T-helper 2 cell (primary cell): ENCODE measurements at regions not wholly inside any gene's neighbourhood (a gene's known extent, or its start where the extent isn't known, plus 50 kb on each side); places are given as distances from the start of the nearest gene placed in this dataset.
"Not testable (repeated sequence)": the region's sequence is repeated elsewhere in the genome, so short reads cannot be mapped to it uniquely, and the experiment has no call there.

Source experiments
- DNase-seq, 5 experiments: peaks; one replicate each; pipeline versions ENCODE4 v3.0.0 to v3.0.0-alpha.2; 2012 to 2022

DNA sequence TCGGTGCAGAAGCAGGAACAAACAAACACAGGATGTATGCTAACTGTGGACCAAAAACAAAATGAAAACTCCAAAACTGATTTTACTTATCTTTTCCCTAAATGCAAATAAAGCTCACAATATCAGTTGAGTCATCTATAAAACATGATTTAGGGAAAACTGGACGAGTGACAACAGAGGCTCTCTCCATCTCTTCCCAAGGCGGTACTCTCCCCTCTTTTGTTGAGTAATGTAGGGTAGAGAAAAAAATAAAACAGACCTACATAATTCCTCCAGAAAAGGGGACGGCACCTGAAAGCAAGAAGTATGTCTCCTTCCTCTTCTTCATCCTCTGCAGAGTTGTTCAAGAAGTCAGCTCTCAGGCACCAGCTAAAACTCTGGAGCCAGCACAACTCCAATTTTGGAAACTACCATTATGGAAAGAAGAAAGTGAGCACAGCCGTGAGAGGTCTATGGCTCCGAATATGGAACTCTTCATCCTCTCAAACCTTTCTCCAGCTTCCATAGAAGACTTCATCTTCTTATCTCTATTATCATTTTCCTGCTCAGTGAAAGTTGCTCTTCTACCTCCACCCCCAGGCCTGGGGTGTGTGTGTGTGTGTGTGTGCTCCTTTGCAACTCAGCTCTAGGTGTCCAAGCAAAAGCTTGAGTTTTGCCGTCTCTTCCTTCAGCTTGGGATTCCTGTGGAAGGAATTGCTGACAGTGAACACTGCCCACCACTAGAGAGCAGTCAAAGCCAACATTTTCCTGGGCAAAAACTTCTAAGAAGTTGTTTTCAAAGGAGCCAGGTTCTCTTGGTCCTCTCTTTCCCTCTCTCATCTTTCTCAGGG is 155.4 kb downstream of the DIO2 start:
- no peak for DNase-seq

GRCh38 chr14:80055226-80055625 is 156.1 kb downstream of the DIO2 start:
- no peak for DNase-seq

- DNase-seq = no peak
These were observed 157.3 kb downstream of the DIO2 start for GRCh38 chr14:80054020-80054419.

GRCh38 chr14:80049055-80049454 is 162.2 kb downstream of the DIO2 start:
- no peak for DNase-seq

- no peak for DNase-seq
These were observed 163.5 kb downstream of the DIO2 start for GRCh38 chr14:80047761-80048160.

DNA sequence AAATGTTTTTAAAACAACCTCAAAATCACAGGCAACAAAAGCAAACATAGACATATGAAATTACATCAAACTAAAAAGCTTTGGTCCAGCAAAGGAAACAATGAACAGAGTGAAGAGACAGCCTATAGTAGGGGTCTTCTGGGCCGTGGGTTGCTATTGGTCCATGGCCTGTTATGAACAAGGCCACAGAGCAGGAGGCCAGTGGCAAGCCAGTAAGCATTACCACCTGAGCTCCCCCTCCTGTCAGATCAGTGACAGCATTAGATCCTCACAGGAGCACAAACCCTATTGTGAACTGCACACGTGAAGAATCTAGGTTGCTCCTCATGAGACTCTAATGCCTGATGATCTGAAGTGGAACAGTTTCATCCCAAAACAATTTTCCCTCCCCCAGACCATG is 174.0 kb downstream of the DIO2 start:
- DNase-seq = no peak

GRCh38 chr14:80024417-80024816 is 186.9 kb downstream of the DIO2 start:
- no peak for DNase-seq

GRCh38 chr14:80018476-80018875 is 192.8 kb downstream of the DIO2 start:
- DNase-seq = not testable (repeated sequence)

DNA sequence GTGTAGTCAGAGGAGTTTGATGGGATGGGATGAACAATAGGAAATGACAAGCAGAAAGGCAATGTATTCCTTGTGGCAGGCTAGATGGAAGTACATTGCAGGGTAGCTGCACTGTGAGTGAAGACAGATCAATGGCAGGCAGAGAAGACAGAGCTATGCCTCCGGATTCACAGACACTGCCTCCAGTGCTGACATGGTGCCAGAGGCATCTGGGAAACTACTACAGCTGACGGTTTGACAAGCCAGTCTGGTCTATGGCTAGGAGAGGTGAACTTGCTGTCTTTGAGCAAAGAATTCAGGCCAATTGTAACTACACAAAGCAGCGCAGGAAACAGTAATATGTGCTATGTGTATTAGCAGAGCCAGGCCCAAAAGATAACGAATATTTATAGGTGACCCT is 193.5 kb downstream of the DIO2 start:
- DNase-seq = no peak

DNA sequence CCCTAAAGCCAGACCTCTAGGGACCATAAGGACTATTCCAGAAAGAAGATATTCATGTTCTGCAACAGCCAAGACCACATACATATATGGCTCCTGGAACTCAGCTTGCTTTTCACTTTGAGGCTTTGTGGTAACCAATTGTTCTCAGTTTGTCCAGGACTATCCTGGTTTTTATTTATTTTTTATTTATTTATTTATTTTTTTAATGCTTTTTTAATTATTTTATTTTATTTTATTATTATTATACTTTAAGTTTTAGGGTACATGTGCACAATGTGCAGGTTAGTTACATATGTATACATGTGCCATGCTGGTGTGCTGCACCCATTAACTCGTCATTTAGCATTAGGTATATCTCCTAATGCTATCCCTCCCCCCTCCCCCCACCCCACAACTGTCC is 201.1 kb downstream of the DIO2 start:
- not testable (repeated sequence) for DNase-seq

DNA sequence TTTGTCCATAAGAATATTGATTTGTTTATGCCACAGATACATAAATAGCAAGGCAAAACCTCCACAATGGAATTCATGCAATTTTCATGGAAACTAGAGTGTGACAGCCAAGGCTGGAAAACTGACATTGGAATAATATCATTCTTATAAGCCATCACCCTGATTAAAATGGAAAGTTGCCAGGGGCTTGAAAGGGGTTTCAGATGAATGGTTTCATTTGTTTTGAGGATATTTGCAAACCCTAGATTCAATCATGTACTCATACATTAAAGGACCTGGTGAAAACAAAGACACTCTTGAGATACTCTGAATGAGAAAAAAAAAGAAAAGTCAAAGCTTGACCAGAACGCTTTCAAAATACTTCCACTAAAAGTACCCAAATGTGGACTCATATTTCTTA is 205.7 kb downstream of the DIO2 start:
- no peak for DNase-seq

GRCh38 chr14:80004871-80005270 is 206.4 kb downstream of the DIO2 start:
- no peak for DNase-seq

GRCh38 chr14:80003138-80003537 is 208.2 kb downstream of the DIO2 start:
- DNase-seq = no peak

- no peak for DNase-seq
These were observed 213.6 kb downstream of the DIO2 start for GRCh38 chr14:79997509-79998208.

- DNase-seq = no peak
These were observed 218.7 kb downstream of the DIO2 start for GRCh38 chr14:79992407-79993198.

DNA sequence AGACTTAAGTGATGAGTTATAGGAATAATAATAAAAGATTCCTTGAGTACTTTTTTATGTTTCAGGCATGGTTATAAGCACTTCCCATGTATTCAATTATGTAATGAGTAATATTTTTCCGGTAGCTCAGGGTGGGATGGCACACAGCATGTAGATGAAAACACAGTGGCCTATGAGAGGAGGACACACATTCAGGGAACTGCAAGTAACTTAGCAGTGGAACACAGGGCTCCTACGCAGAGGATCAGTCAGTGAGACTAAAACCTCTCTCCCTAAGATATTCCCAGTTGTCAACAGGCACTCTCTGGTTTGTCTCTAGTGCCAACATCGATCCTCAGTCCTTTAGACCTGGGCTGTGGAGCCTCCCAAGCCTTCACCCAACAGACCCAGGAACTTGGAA is 219.4 kb downstream of the DIO2 start:
- DNase-seq = no peak

DNA sequence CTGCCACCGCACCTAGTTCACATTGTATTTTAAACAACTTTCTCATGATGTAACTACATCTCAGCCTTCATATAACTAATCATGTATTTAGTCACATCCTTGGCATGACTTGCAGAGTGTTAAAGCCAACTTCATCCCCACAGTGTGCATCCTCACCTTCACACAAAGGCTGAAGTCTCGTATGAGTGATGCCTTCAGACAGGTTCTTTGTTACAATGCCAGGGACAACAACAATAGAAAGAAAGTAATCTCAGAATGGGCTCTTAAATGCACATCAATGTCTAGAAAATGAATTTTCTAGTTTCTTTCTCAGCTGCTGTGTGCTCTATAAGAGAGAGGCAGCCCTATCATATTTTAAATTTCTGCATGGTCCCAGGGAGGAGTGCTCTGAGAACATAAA is 221.3 kb downstream of the DIO2 start:
- no peak for DNase-seq

DNA sequence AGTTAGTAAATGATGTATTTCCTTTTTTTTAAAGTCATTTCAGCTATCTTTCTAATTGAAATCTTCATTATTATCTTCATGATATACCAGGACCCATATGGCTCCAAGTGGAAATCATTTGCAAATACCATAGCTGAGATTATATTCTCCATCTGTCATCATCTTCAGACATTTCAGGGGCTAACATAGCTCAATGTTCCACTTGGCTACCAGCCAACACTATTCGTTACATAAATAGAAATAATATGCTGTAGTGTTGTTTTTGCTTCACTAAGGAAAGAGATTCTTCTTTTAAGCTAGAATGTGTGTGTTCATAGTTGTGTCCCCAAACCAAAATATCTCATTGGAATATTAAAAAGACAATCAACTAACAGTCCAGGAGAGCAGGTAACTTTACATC is 225.1 kb downstream of the DIO2 start:
- DNase-seq = no peak

GRCh38 chr14:79972230-79972629 is 239.1 kb downstream of the DIO2 start:
- DNase-seq = no peak

GRCh38 chr14:79971330-79971729 is 240.0 kb downstream of the DIO2 start:
- DNase-seq = no peak

- DNase-seq = no peak
These were observed 243.9 kb downstream of the DIO2 start for GRCh38 chr14:79967453-79967852.

- no peak for DNase-seq
These were observed 244.3 kb downstream of the DIO2 start for GRCh38 chr14:79967001-79967400.

- no peak for DNase-seq
These were observed 245.4 kb downstream of the DIO2 start for GRCh38 chr14:79965896-79966295.

- no peak for DNase-seq
These were observed 250.1 kb downstream of the DIO2 start for GRCh38 chr14:79961197-79961596.
